Stimulated activated CD4-positive, alpha-beta T cell treated with anti-CD3 and anti-CD28 coated beads, Interleukin-4, amount 100 ng/mL, for 1 hour (primary cell): ENCODE measurements at regions not wholly inside any gene's neighbourhood (a gene's known extent, or its start where the extent isn't known, plus 50 kb on each side); places are given as distances from the start of the nearest gene placed in this dataset.
A peak's percentile ranks its signal among the peaks of the same experiment; 100 is the strongest.

Source experiments
- DNase-seq: peaks from one replicate; pipeline ENCODE4 v3.0.0-alpha.2; 2020

DNA sequence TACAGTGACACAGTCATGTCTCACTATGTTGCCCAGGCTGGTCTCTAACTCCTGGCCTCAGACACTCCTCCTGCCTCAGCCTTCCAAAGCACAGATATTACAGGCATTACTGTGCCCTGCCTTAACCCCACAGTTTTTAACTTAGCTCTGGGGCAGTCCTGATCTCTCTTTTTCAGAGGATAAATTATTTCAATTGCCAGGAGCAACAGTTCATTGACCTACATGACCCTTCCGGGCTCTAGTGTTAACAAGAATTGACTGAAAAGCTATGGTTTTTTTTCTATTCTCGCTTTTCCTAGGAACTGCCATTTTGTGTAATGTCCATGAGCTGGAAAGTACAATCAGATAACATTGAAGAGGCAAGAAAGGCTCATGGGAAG lies 92.8 kb downstream of the HNRNPLL start:
- DNase-seq, result no peak

DNA sequence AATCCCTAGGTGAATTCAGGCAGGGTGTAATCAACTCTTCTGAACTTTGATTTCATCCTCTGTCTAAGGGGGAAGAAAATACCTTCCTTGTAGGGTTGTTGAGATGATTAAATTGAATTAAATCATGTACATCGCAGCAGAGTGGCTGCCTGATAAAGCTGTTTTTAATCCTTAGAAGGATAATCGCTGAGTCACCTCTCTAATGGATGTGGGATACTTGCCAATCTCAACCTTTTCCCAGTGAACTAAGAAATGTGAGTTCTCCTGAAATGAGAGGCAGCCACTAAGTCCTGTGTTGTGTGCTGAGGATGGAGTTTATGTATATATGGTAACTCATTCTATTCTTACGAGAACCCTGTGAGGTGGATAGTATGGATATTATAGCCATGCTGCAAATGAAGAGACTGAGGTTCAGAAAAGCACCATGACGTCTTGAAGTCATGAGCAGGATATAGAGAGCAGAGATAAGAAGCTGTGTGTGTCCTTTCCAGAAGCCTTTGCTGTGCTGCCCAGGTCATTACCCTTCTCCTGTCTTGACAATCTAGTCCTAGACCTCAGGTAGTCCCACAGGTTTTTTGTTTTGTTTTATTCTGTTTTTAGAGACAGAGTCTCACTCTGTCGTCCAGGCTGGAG lies 93.3 kb downstream of the HNRNPLL start:
- DNase-seq, result no peak

- DNase-seq, result peak; percentile 75
Measured at GRCh38 chr2:38508311-38509039, 94.3 kb downstream of the HNRNPLL start.

DNA sequence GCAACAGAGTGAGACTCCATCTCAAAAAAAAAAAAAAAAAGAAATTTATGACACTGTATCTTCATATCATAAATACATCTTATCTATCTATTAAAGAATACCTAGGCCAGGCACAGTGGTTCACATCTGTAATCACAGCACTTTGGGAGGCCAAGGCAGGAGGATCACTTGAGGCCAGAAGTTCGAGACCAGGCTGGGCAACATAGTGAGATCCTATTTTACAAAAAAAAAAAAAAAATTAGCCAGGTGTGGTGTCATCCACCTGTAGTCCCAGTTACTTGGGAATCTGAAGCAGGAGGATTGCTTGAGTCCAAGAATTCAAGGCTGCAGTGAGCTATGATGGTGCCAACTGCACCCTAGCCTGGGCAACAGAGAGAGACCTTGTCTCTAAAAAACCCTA lies 95.0 kb downstream of the HNRNPLL start:
- DNase-seq, result no peak

DNA sequence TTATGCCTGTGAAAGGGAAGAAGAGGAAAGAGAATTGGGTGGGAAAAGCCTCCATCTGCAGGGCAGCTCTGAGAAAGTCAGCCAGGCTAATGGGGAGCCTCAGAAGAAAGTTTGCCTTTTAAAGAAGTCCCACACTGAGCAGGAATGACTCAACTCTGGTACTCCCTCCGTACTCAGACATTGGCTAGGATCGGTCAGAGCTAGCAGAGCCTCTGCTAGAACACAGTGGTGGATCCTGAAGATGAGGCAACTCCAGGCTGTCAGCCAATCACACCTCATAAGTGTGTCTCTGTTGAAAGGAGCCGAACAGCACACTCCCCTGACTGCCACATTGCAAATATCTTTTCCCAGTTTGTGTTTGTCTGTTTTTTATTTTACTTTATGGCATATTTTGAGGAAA lies 96.9 kb downstream of the HNRNPLL start:
- no peak for DNase-seq

- DNase-seq, result no peak
Measured at GRCh38 chr2:38504169-38504568, 98.6 kb downstream of the HNRNPLL start.

DNA sequence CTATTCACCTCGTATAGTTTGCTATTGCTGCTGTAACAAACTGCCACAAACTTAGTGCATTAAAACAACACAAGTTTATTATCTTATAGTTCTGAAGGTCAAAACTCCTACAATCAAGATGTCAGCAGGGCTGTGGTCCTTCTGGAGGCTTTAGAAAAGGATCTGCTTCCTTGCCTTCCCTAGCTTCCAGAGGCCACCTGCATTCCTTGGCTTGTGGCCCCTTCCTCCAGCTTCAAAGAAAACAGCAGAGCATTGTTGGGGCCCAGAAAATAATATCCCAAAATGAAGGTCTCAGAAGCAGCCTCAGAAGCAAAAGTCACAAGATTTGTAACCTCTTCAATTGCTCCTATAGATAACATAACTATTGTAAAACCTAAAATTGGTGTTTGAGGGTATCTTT lies 100.6 kb downstream of the HNRNPLL start:
- DNase-seq, result no peak

GRCh38 chr2:38500283-38500634 lies 102.5 kb downstream of the HNRNPLL start:
- DNase-seq, result no peak

DNA sequence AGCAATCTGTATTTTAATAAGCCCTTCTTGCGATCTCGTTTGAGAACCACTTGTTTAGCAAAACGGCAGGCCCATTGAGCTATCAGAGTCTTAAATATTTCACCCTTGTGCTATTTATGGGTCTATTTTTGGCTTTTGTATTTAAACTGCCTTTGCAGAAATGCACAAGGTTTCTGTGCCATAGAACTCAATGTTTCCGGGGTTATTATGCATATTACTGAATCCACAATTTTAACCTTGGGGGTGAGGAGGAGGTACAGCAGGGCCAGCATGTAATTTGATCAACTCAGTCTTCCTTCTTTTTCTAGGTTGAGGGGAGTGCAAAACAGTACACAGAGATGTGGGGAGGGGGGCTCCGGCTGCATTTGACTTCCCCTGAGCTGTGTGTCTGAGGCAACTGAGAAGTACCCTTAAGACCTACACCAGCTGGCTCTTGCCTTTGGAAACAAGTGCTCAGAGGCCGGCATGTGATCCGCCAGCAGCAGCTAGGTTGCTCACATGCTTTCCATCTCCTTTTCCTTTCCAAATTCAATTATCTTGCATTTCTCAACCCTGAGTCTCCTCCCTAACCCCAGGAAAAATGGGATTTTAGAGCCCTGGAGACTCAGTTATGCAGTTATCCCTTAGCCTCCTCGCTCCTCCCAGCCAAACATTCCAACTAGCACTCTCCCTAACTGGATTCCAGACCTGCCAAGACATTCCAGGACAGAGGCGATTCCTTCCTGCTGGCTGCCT lies 103.0 kb downstream of the HNRNPLL start:
- DNase-seq, result no peak

DNA sequence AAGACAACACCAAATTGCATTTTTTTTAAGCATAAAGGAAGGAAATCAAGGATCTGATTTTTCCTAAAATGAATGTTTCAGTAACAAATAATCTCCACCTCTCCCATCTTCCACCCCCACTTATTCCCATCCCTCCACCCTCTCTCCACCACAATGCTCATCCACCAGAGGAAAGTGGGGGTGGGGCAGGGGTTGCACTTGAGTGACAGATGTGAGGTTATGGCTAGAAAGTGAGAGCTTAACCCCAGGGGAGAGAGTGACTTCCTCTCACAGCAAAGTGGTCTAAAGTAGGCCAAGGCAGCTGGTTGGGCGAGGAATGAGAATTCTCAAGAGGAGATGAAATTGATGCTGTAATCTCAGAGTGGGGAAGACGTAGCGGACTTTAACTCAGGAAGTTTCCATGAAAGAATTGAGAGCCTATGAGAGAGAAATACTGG lies 104.7 kb downstream of the HNRNPLL start:
- DNase-seq, result no peak

DNA sequence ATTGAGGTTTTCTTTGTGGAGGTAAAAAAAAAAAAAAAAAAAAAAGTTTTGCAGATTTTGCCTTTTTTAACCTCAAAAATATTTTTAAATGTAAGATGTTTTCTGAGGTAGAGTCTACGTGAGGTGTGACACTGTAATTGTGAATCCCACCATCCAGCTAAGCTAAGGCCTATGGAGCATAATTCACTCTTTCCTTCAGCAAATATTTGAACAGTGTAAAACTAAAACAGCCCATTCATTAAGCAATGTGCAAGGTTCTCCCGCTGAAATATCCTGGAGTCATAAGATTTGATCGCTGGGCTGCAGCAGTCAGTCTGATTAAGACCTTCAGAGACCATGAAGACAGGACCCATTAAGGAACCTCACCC lies 105.1 kb downstream of the HNRNPLL start:
- no peak for DNase-seq

DNA sequence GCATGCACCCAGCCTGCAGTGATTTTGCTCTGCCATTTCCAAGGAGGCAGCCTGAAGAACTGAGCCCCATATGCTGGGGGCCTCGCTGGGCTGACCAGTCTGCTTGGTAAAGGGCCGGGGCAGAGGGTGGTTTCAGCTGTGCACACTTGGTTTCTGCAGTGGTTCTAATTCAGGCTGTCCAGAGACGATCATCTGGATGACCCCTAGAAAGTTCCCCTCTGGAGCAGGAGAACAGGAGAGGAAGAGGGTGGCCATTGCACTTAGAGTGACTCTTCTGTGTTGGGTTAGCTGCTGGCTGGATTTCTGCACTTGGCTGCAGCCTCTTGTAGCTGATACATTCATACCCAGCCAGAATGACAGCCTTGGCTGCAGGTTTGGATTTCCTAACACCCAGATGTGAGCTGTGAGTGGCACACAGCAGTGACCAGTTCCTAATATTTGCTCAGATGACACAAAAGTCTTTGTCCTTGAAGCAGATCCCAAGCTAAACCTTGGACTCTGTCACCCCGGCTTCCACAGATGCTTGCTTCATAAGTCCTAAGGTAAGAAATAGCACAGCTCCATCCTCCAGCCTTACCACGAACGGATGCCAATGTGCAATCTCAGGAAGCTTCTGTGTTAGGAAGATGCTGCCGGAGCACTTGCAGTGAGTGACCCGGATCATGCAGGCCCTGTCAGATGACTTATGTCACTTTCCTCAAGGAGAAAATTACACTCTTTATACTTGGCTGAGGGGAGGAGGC lies 105.6 kb downstream of the HNRNPLL start:
- DNase-seq, result no peak

GRCh38 chr2:38495880-38496279 lies 106.8 kb downstream of the HNRNPLL start:
- no peak for DNase-seq

DNA sequence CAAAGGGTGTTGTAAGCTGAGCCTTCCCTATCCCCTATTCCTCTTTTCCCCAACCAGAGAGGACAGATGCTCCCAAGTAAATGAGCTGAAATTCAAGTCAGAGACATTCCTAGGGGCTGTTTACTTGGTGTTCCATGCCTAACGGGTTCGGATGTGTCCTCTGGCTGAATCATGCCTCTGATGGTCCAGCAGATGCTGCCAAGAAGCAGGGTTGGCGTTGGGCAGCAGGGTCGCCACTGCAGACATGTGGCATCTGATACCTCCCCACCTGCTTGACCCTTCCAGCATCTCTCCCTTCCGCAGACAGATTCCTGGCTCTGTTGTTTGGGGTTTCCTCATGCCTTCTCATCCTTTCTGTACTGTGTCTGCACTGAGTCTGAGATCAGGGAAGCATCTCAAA lies 108.3 kb downstream of the HNRNPLL start:
- DNase-seq, result no peak

DNA sequence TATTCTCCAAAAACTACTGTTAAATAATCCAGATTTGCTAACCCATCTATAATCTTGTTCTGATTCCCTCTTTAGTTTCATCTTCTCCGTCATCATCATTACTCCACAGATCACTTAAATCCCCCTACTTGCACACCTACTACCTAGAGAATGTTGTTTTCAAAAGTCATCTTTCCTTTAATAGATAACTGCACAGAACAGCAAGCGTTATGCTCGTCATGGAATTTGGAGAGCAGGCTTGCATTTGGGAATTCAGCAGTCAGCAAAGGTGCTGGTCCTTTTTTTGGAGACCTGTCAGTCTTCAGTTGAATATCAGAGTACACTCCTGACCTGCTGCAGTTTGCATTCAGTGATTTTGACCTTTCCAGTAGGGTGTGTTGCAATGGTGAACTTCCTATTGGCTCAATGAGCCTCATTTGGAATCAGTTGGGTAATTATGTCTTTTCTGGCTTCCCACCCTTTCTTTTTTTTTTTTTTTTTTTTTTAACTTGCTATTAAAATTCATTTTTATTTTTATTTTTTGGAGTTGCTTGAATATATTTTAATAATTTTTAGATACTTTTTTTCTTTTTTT lies 110.6 kb downstream of the HNRNPLL start:
- no peak for DNase-seq

GRCh38 chr2:38491436-38491835 lies 111.3 kb downstream of the HNRNPLL start:
- DNase-seq, result no peak

GRCh38 chr2:38489846-38490245 lies 112.8 kb upstream of the ATL2 start:
- no peak for DNase-seq

DNA sequence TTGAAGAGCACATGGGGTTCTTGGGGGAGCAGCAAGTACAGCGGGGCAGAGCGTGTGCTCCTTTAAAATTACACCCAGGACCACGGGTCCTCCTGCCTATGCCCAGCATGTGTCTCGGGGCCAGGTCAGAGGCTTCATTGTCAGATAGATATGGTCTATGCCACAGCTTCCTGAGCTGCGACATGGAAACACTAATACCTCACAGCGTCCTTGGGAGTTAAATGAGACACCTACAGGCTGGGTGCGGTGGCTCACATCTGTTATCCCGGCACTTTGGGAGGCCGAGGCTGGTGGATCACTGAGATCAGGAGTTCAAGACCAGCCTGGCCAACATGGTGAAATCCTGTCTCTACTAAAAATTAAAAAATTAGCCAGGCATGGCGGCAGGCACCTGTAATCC lies 110.8 kb upstream of the ATL2 start:
- DNase-seq, result no peak

GRCh38 chr2:38486213-38487026 lies 109.3 kb upstream of the ATL2 start:
- DNase-seq, result no peak

- no peak for DNase-seq
Measured at GRCh38 chr2:38485734-38486133, 108.7 kb upstream of the ATL2 start.

GRCh38 chr2:38484957-38485356 lies 107.9 kb upstream of the ATL2 start:
- DNase-seq, result no peak

DNA sequence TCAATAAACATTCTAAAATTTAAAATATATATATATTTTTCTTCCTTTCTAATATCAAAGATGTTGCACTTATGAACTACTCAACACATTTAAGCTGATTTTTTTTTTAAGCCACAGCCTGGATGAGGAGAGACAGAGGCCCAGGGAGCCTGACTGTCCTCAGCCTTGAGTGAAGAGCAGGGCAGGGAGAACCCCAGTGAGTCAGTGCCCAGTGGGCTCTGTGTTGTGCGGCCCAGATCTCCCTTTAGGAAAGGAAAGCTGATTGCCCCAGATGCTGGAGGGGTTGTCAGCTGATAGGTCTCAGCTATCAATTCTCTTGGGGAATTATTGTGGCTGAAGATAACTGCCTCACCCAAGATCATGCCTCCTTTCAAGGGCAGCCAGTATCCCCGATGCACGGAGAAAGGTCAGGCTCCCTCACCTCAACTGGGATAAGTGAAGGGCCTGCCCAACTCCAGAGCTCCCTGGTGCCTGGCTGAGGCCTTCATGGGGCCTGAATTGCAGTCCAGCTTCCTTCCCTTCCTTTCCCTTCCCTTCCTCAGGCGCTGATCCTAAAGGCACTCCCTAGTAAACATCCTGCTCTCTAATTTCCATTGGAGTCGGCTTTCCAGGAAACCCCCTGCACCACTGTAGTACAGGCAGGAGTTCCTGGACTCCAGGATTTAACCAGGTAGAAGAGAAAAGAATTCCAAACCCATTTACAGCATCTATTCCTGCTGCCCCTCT lies 106.9 kb upstream of the ATL2 start:
- no peak for DNase-seq
